HG03520 (cell line): ENCODE measurements at regions not wholly inside any gene's neighbourhood (a gene's known extent, or its start where the extent isn't known, plus 50 kb on each side); places are given as distances from the start of the nearest gene placed in this dataset.
A peak's percentile ranks its signal among the peaks of the same experiment; 100 is the strongest.
"Not testable (repeated sequence)": the region's sequence is repeated elsewhere in the genome, so short reads cannot be mapped to it uniquely, and the experiment has no call there.

Source experiments
- ATAC-seq: cut with Tn5 transposase; IDR thresholded peaks from one replicate; pipeline ENCODE4 v1.9.1; 2021; ENCODE audit warnings: mild to moderate bottlenecking, moderate library complexity; ENCODE audit not compliant: unreplicated experiment

GRCh38 chr5:160479220-160479619 lies 57.6 kb downstream of the PTTG1 start:
- ATAC-seq, result no peak

GRCh38 chr5:160479926-160480325 lies 58.3 kb downstream of the PTTG1 start:
- ATAC-seq, result no peak

- no peak for ATAC-seq
These were observed 59.0 kb downstream of the PTTG1 start for GRCh38 chr5:160480652-160481051.

GRCh38 chr5:160484678-160485077 lies 63.0 kb downstream of the PTTG1 start:
- no peak for ATAC-seq

GRCh38 chr5:160485364-160485969 lies 63.8 kb downstream of the PTTG1 start:
- no peak for ATAC-seq

GRCh38 chr5:160486573-160486972 lies 64.9 kb downstream of the PTTG1 start:
- peak; percentile 52 for ATAC-seq

GRCh38 chr5:160488394-160489325 lies 67.0 kb downstream of the PTTG1 start:
- no peak for ATAC-seq

GRCh38 chr5:160491438-160491837 lies 69.8 kb downstream of the PTTG1 start:
- no peak for ATAC-seq

GRCh38 chr5:160492565-160492964 lies 70.9 kb downstream of the PTTG1 start:
- no peak for ATAC-seq

GRCh38 chr5:160493806-160494338 lies 72.2 kb downstream of the PTTG1 start:
- ATAC-seq, result no peak

GRCh38 chr5:160494451-160494850 lies 72.8 kb downstream of the PTTG1 start:
- no peak for ATAC-seq

GRCh38 chr5:160496334-160496733 lies 74.7 kb downstream of the PTTG1 start:
- ATAC-seq, result peak; percentile 51

- ATAC-seq, result no peak
These were observed 75.1 kb downstream of the PTTG1 start for GRCh38 chr5:160496784-160497183.

- no peak for ATAC-seq
These were observed 76.2 kb downstream of the PTTG1 start for GRCh38 chr5:160497878-160498277.

- not testable (repeated sequence) for ATAC-seq
These were observed 76.9 kb downstream of the PTTG1 start for GRCh38 chr5:160498441-160499043.

- no peak for ATAC-seq
These were observed 79.4 kb downstream of the PTTG1 start for GRCh38 chr5:160500786-160501779.

GRCh38 chr5:160504906-160505305 lies 83.3 kb downstream of the PTTG1 start:
- no peak for ATAC-seq

GRCh38 chr5:160506006-160507004 lies 84.7 kb downstream of the PTTG1 start:
- ATAC-seq, result peak; percentile 88

GRCh38 chr5:160507221-160507721 lies 85.6 kb downstream of the PTTG1 start:
- ATAC-seq, result peak; percentile 28
